ENCODE measurements at regions not wholly inside any gene's neighbourhood (a gene's known extent, or its start where the extent isn't known, plus 50 kb on each side); places are given as distances from the start of the nearest gene placed in this dataset.

GRCh38 chr6:166836785-166837718, 119.3 kb downstream of the RNASET2 start:
- no peak overlapping the region for H3K27ac ChIP-seq
- ChIA-PET POLR2A (ENCODE audit: low non-redundant PET) (no interaction called here), CTCF (interaction anchor here (0.7 to 1.1 kb wide), 3 partner anchors 50 to 1061 kb away, joined by 3 to 4 read pairs (median 3); no protein-coding TSS in a partner anchor)
- DNase-seq (ENCODE audit: low spot score) = no peak
- TF ChIP-seq CTCF (conservative IDR thresholded peaks at IDR 0.05; ENCODE audit: low read depth) = no peak

- DNase-seq (ENCODE audit: low spot score) = no peak
- no peak for TF ChIP-seq CTCF (conservative IDR thresholded peaks at IDR 0.05; ENCODE audit: low read depth)
- ChIA-PET POLR2A (ENCODE audit: low non-redundant PET) (no interaction called here), CTCF (no interaction called here)
- H3K27ac ChIP-seq = no peak overlapping the region
Observed at GRCh38 chr6:166834049-166834448, 122.3 kb downstream of the RNASET2 start.

GRCh38 chr6:166830891-166831363, 125.4 kb downstream of the RNASET2 start:
- ChIA-PET CTCF (no interaction called here), POLR2A (ENCODE audit: low non-redundant PET) (no interaction called here)
- TF ChIP-seq CTCF (conservative IDR thresholded peaks at IDR 0.05; ENCODE audit: low read depth) = no peak
- no peak overlapping the region for H3K27ac ChIP-seq
- no peak for DNase-seq (ENCODE audit: low spot score)

- no peak for TF ChIP-seq CTCF (conservative IDR thresholded peaks at IDR 0.05; ENCODE audit: low read depth)
- CTCF ChIA-PET = interaction anchor here (0.7 kb wide), 1 partner anchor 56 kb away, joined by 3 read pairs; no protein-coding TSS in a partner anchor
- POLR2A ChIA-PET (ENCODE audit: low non-redundant PET) = interaction anchor here (0.7 kb wide), 1 partner anchor 12 kb away, joined by 4 read pairs; no protein-coding TSS in a partner anchor
- no peak for DNase-seq (ENCODE audit: low spot score)
- H3K27ac ChIP-seq = no peak overlapping the region
Observed at GRCh38 chr6:166830185-166830890, 126.0 kb downstream of the RNASET2 start.

- ChIA-PET POLR2A (ENCODE audit: low non-redundant PET) (no interaction called here), CTCF (no interaction called here)
- no peak for DNase-seq (ENCODE audit: low spot score)
- no peak for TF ChIP-seq CTCF (conservative IDR thresholded peaks at IDR 0.05; ENCODE audit: low read depth)
- H3K27ac ChIP-seq = no peak overlapping the region
Observed at GRCh38 chr6:166826264-166826663, 130.1 kb downstream of the RNASET2 start.

GRCh38 chr6:166825553-166826145, 130.7 kb downstream of the RNASET2 start:
- DNase-seq (ENCODE audit: low spot score) = peak; percentile 34
- CTCF ChIA-PET = interaction anchor here (0.8 kb wide), 1 partner anchor 126 kb away, joined by 3 read pairs; no protein-coding TSS in a partner anchor
- POLR2A ChIA-PET (ENCODE audit: low non-redundant PET) = no interaction called here
- TF ChIP-seq CTCF (conservative IDR thresholded peaks at IDR 0.05; ENCODE audit: low read depth) = no peak
- no peak overlapping the region for H3K27ac ChIP-seq
